K562 (cell line): ENCODE measurements at regions not wholly inside any gene's neighbourhood (a gene's known extent, or its start where the extent isn't known, plus 50 kb on each side); places are given as distances from the start of the nearest gene placed in this dataset.

Source experiments
- ATAC-seq: fragments of 200-7000 bp; cut with Tn5 transposase; 3 replicates; pipeline ENCODE4 v1.9.1; 2020; ENCODE audit warnings: moderate library complexity
- BruUV-seq: library from RNA; stranded (reverse); fragments of 400-500 nt; replicated peaks from 2 replicates; lab custom pipeline; 2021; lab: Mats Ljungman, UMichigan
- CTCF ChIA-PET: fragments of 300-600 bp; formaldehyde crosslinking; extraction: SDS; loops from one replicate; lab custom pipeline; 2021; ENCODE audit warnings: low intra/inter-chr PET ratio; lab: Yijun Ruan, JAX
- POLR2A ChIA-PET: fragments of 300-600, 350-650 bp; sonication (Branson Sonifier 250); formaldehyde crosslinking; extraction: SDS; loops from one replicate; lab custom pipeline; 2021; ENCODE audit warnings: antibody characterized with exemption, inconsistent platforms; lab: Yijun Ruan, JAX
- DNase-seq, 4 experiments: peaks; one replicate each; pipeline versions ENCODE4 v3.0.0 to v3.0.0-alpha.2; 2011 to 2018; ENCODE audit warnings: low spot score in 3 of 4, mixed read lengths in 3 of 4; ENCODE audit errors: extremely low read depth in 1 of 4
- FAIRE-seq: peaks from 2 replicates; lab custom pipeline; 2011; peaks lifted over from hg19 to GRCh38; lab: Jason Lieb, UNC
- H2AFZ ChIP-seq: 2 replicates; pipeline ENCODE4 v1.6.0; 2011; ENCODE audit warnings: low read depth, low read length, control low read depth, inconsistent platforms
- H3K27ac ChIP-seq: fragments of 200-600 bp; 3 replicates; pipeline ENCODE4 v1.8.0; 2011; ENCODE audit warnings: low read depth, mild to moderate bottlenecking, control low read depth, inconsistent platforms, low read length, moderate library complexity, mixed read lengths; ENCODE audit errors: extremely low read depth
- H3K27me3 ChIP-seq, 2 experiments: fragments of 300-600 bp in 1 of 2; 2 replicates in 1 of 2; 3 replicates in 1 of 2; pipeline versions ENCODE4 v1.6.0 to v1.8.0; 2011; ENCODE audit warnings: inconsistent platforms in 2 of 2, low read length in 2 of 2, mild to moderate bottlenecking in 1 of 2, mixed read lengths in 1 of 2, moderate library complexity in 1 of 2; ENCODE audit not compliant: control insufficient read depth in 2 of 2, insufficient read depth in 2 of 2
- H3K36me3 ChIP-seq: fragments of 300-600 bp; 3 replicates; pipeline ENCODE4 v1.8.0; 2011; ENCODE audit warnings: mild to moderate bottlenecking, low read length, inconsistent platforms; ENCODE audit not compliant: control insufficient read depth, insufficient read depth
- H3K4me1 ChIP-seq, 2 experiments: fragments of 200-600 bp in 1 of 2; replicated peaks in 1 of 2; 2 replicates in 1 of 2; 3 replicates in 1 of 2; pipeline versions ENCODE4 v1.5.1 to v1.8.0; 2011; ENCODE audit warnings: inconsistent platforms in 2 of 2, low read length in 2 of 2, mild to moderate bottlenecking in 1 of 2, mixed read lengths in 1 of 2, moderate library complexity in 1 of 2; ENCODE audit not compliant: control insufficient read depth in 2 of 2, insufficient read depth in 2 of 2
- H3K4me2 ChIP-seq: 2 replicates; pipeline ENCODE4 v1.6.1; 2011; ENCODE audit warnings: low read length, control low read depth, inconsistent platforms, mixed read lengths; ENCODE audit not compliant: insufficient read depth
- H3K4me3 ChIP-seq: fragments of 200-600 bp; sonication (generic), shearing (Covaris generic); 2 replicates; pipeline ENCODE4 v1.5.1; 2016; ENCODE audit warnings: control low read depth, inconsistent platforms
- H3K79me2 ChIP-seq: fragments of 200-600 bp; 3 replicates; pipeline ENCODE4 v1.8.0; 2011; ENCODE audit warnings: low read length, inconsistent platforms; ENCODE audit not compliant: control insufficient read depth, insufficient read depth
- H3K9ac ChIP-seq, 2 experiments: 2 replicates each; pipeline versions ENCODE4 v1.6.0 to v1.6.1; 2011; ENCODE audit warnings: low read depth in 2 of 2, low read length in 2 of 2, control low read depth in 1 of 2, inconsistent platforms in 1 of 2, mild to moderate bottlenecking in 1 of 2, mixed read lengths in 1 of 2; ENCODE audit not compliant: insufficient read depth in 1 of 2
- H3K9me1 ChIP-seq: one replicate; pipeline ENCODE4 v1.6.0; 2011; ENCODE audit warnings: inconsistent platforms, mild to moderate bottlenecking, low read length, moderate library complexity; ENCODE audit not compliant: control insufficient read depth, insufficient read depth
- H3K9me3 ChIP-seq: replicated peaks from 2 replicates; pipeline ENCODE4 v1.5.1; 2011; ENCODE audit warnings: low read depth, low read length, inconsistent platforms; ENCODE audit not compliant: control insufficient read depth, insufficient read depth
- H4K20me1 ChIP-seq: replicated peaks from 2 replicates; pipeline ENCODE4 v1.6.1; 2011; ENCODE audit warnings: low read length, inconsistent platforms, mixed read lengths; ENCODE audit not compliant: control insufficient read depth, insufficient read depth
- IRF9 ChIP-seq: fragments of 450-650 bp; IDR thresholded peaks from 2 replicates; pipeline ENCODE4 v1.6.1; 2016; ENCODE audit warnings: missing biosample characterization, missing genetic modification characterization
- KDM5B ChIP-seq: fragments of 200-600 bp; sonication (generic); IDR thresholded peaks from 2 replicates; pipeline ENCODE4 v1.6.1; 2012; ENCODE audit warnings: low read depth, mild to moderate bottlenecking, moderate library complexity, low read length, control low read depth, inconsistent platforms; ENCODE audit not compliant: insufficient replicate concordance
- MAZ ChIP-seq, 2 experiments: fragments of 450-650 bp in 1 of 2; sonication (generic) in 1 of 2; formaldehyde crosslinking; IDR thresholded peaks in 1 of 2; conservative IDR thresholded peaks in 1 of 2; 2 replicates each; pipeline versions ENCODE4 v1.4.0 to v1.5.0; 2020; ENCODE audit warnings: mild to moderate bottlenecking in 1 of 2, missing genetic modification reagents in 1 of 2
- PHB2 ChIP-seq: fragments of 450-650 bp; IDR thresholded peaks from 2 replicates; pipeline ENCODE4 v1.6.1; 2017; ENCODE audit warnings: low read depth
- TAF1 ChIP-seq: IDR thresholded peaks from 2 replicates; pipeline ENCODE4 v1.6.1; 2011; ENCODE audit warnings: mild to moderate bottlenecking, low read length, moderate library complexity; ENCODE audit not compliant: insufficient read depth, control insufficient read depth, severe bottlenecking; ENCODE audit errors: extremely low read depth
- TRIM28 ChIP-seq: fragments of 450-650 bp; IDR thresholded peaks from 2 replicates; pipeline ENCODE4 v1.6.1; 2017
- ZBTB17 ChIP-seq: fragments of 450-650 bp; formaldehyde crosslinking; IDR thresholded peaks from 2 replicates; pipeline ENCODE4 v1.4.0; 2020; ENCODE audit warnings: mild to moderate bottlenecking
- WGBS: fragments of 100-300 bp; shearing (Covaris generic); methylation state at CpG from one replicate; pipeline ENCODE4 v1.1.6; 2016; ENCODE audit warnings: low coverage, mixed read lengths; ENCODE audit not compliant: insufficient coverage; ENCODE audit errors: missing lambda C conversion rate; 5-methylcytosine and 5-hydroxymethylcytosine counted together
- in situ Hi-C: fragments of 300-500 bp; cut with MboI; formaldehyde crosslinking; loops from 4 replicates; pipeline ENCODE4 v1.15.0; 2018; ENCODE audit warnings: inconsistent platforms, mixed read lengths
- intact Hi-C: fragments of 100-400 bp; cut with micrococcal nuclease; formaldehyde crosslinking; loops from 2 replicates; pipeline ENCODE4 v1.14.2; 2022

- DNase-seq (no peak), FAIRE-seq (no peak), ATAC-seq (no peak)
- H3K9ac ChIP-seq, result no peak overlapping the region
- H3K4me1 ChIP-seq, result peaks cover 6 to 24% of the 10 kb centered on the region in 2 experiments; a peak in 4 of 5 replicates
- no TSS peak for BruUV-seq
- peak overlapping the region; percentile 53 for H2AFZ ChIP-seq
- intact Hi-C loops (no loop called here), in situ Hi-C loops (no loop called here)
- H3K4me2 ChIP-seq, result no peak overlapping the region
- H3K27me3 ChIP-seq, result no peaks in the 10 kb centered on the region; a peak in 1 of 5 replicates
- CTCF ChIA-PET, result no interaction called here
- no peak overlapping the region for H3K27ac ChIP-seq
- H3K79me2 ChIP-seq, result no peaks in the 10 kb centered on the region
- no peak overlapping the region for H3K4me3 ChIP-seq
- no peaks in the 10 kb centered on the region for H3K9me1 ChIP-seq
- 42% methylated on average over 6 of the region's 6 CpGs for WGBS
- TF ChIP-seq TAF1 (no peak), TRIM28 (no peak), IRF9 (no peak), ZBTB17 (CRISPR knock-in tag) (no peak), PHB2 (no peak), KDM5B (no peak), MAZ (CRISPR knock-in tag; conservative IDR thresholded peaks at IDR 0.05 in 1 of 2, IDR thresholded peaks at IDR 0.05 in 1 of 2) (no peak)
- no peaks in the 10 kb centered on the region for H3K36me3 ChIP-seq
- no peaks in the 10 kb centered on the region for H3K9me3 ChIP-seq
- no peaks in the 10 kb centered on the region for H4K20me1 ChIP-seq
- POLR2A ChIA-PET, result interaction anchor here (1.9 kb wide), 1 partner anchor 14 kb away, joined by 5 read pairs; no protein-coding TSS in a partner anchor
These were observed 191.1 kb upstream of the NFIA start for GRCh38 chr1:60891281-60891680.
